GM23248 (cell line): ENCODE measurements at regions not wholly inside any gene's neighbourhood (a gene's known extent, or its start where the extent isn't known, plus 50 kb on each side); places are given as distances from the start of the nearest gene placed in this dataset.

Source experiments
- EZH2 ChIP-seq: fragments of 200-600 bp; sonication (generic); IDR thresholded peaks from 2 replicates; pipeline ENCODE4 v1.6.1; 2018; ENCODE audit warnings: antibody characterized with exemption, mild to moderate bottlenecking; ENCODE audit not compliant: insufficient read depth, poor library complexity, severe bottlenecking
- EZH2phosphoT487 ChIP-seq: fragments of 200-600 bp; sonication (generic); IDR thresholded peaks from 2 replicates; pipeline ENCODE4 v1.6.1; 2018; ENCODE audit warnings: antibody characterized with exemption, moderate library complexity, mild to moderate bottlenecking, low read depth; ENCODE audit not compliant: insufficient read depth

GRCh38 chr1:228824366-228824765 lies 89.1 kb downstream of the RHOU start:
- TF ChIP-seq EZH2 (no peak), EZH2phosphoT487 (no peak)
